CD4-positive, CD25-positive, alpha-beta regulatory T cell (primary cell): ENCODE measurements at regions not wholly inside any gene's neighbourhood (a gene's known extent, or its start where the extent isn't known, plus 50 kb on each side); places are given as distances from the start of the nearest gene placed in this dataset.

ENCODE experiments used
- ATAC-seq, 2 donors: fragments of 150-1000 bp; cut with Tn5 transposase; one replicate each; pipeline ENCODE4 v1.10.0; 2021; ENCODE audit warnings: low read depth in 2 of 2, moderate number of reproducible peaks in 2 of 2, moderate library complexity in 1 of 2
- DNase-seq, 3 donors: peaks; one replicate each; pipeline versions ENCODE4 v3.0.0 to v3.0.0-alpha.2; 2012 to 2022; ENCODE audit warnings: mixed read lengths in 1 of 3
- H3K27ac ChIP-seq: one replicate; pipeline ENCODE4 v1.7.0; 2013; ENCODE audit warnings: mild to moderate bottlenecking, low read length; ENCODE audit not compliant: insufficient read depth, poor library complexity, severe bottlenecking
- H3K27me3 ChIP-seq: one replicate; pipeline ENCODE4 v1.7.0; 2013; ENCODE audit warnings: low read length; ENCODE audit not compliant: control insufficient read depth, insufficient read depth
- H3K36me3 ChIP-seq: one replicate; pipeline ENCODE4 v1.7.0; 2013; ENCODE audit warnings: mild to moderate bottlenecking, low read length, moderate library complexity; ENCODE audit not compliant: control insufficient read depth, insufficient read depth
- H3K4me1 ChIP-seq: 2 replicates; pipeline ENCODE4 v1.7.0; 2013; ENCODE audit warnings: mild to moderate bottlenecking, low read length; ENCODE audit not compliant: insufficient read depth, control insufficient read depth, poor library complexity, severe bottlenecking
- H3K4me3 ChIP-seq: one replicate; pipeline ENCODE4 v1.7.0; 2013; ENCODE audit warnings: low read depth, mild to moderate bottlenecking, low read length, moderate library complexity
- H3K9me3 ChIP-seq, 2 experiments: 1 replicate in 1 of 2; 2 replicates in 1 of 2; pipeline ENCODE4 v1.7.0; 2013; ENCODE audit warnings: low read length in 2 of 2, mild to moderate bottlenecking in 1 of 2, moderate library complexity in 1 of 2; ENCODE audit not compliant: control insufficient read depth in 2 of 2
- H3K27ac Mint-ChIP-seq, 3 donors: one replicate each; pipeline ENCODE4 v1.8.0; 2020 to 2022; ENCODE audit warnings: mild to moderate bottlenecking in 3 of 3, mixed read lengths in 3 of 3, moderate library complexity in 2 of 3
- H3K27me3 Mint-ChIP-seq: one replicate; pipeline ENCODE4 v1.8.0; 2022; ENCODE audit warnings: mild to moderate bottlenecking, mixed read lengths
- H3K36me3 Mint-ChIP-seq: one replicate; pipeline ENCODE4 v1.8.0; 2020; ENCODE audit warnings: mixed read lengths
- H3K4me1 Mint-ChIP-seq, 4 donors: one replicate each; pipeline ENCODE4 v1.8.0; 2020 to 2022; ENCODE audit warnings: mixed read lengths in 4 of 4, mild to moderate bottlenecking in 1 of 4
- H3K4me3 Mint-ChIP-seq, 4 donors: one replicate each; pipeline ENCODE4 v1.8.0; 2020 to 2022; ENCODE audit warnings: mild to moderate bottlenecking in 4 of 4, mixed read lengths in 4 of 4, moderate library complexity in 3 of 4
- H3K9me3 Mint-ChIP-seq, 7 donors: one replicate each; pipeline ENCODE4 v1.8.0; 2020 to 2022; ENCODE audit warnings: mixed read lengths in 7 of 7, mild to moderate bottlenecking in 3 of 7, moderate library complexity in 2 of 7

- Mint-ChIP-seq H3K36me3 (no peaks in the 10 kb centered on the region), H3K4me1 (no peaks in the 10 kb centered on the region), H3K4me3 (no peak overlapping the region), H3K27me3 (no peaks in the 10 kb centered on the region), H3K27ac (no peak overlapping the region), H3K9me3 (peaks cover 0 to 8% (median 4%) of the 10 kb centered on the region in 7 donors)
- Histone ChIP-seq H3K9me3 (no peaks in the 10 kb centered on the region), H3K4me1 (no peaks in the 10 kb centered on the region), H3K27ac (no peak overlapping the region), H3K27me3 (no peaks in the 10 kb centered on the region), H3K36me3 (no peaks in the 10 kb centered on the region), H3K4me3 (no peak overlapping the region)
- DNase-seq (no peak), ATAC-seq (no peak)
Observed at GRCh38 chr11:26792941-26793340, 71.1 kb upstream of the SLC5A12 start.

GRCh38 chr11:26793487-26793886, 71.6 kb upstream of the SLC5A12 start:
- H3K9me3 ChIP-seq = no peaks in the 10 kb centered on the region
- Mint-ChIP-seq H3K9me3 (peaks cover 0 to 8% (median 4%) of the 10 kb centered on the region in 7 donors), H3K27ac (no peak overlapping the region), H3K4me1 (no peaks in the 10 kb centered on the region), H3K4me3 (no peak overlapping the region), H3K36me3 (no peaks in the 10 kb centered on the region), H3K27me3 (no peaks in the 10 kb centered on the region)
- H3K4me3 ChIP-seq = no peak overlapping the region
- H3K4me1 ChIP-seq = no peaks in the 10 kb centered on the region
- H3K27me3 ChIP-seq = no peaks in the 10 kb centered on the region
- no peak for DNase-seq
- no peak for ATAC-seq
- no peaks in the 10 kb centered on the region for H3K36me3 ChIP-seq
- no peak overlapping the region for H3K27ac ChIP-seq

GRCh38 chr11:26801601-26802000, 79.7 kb upstream of the SLC5A12 start:
- DNase-seq = no peak
- H3K4me1 Mint-ChIP-seq = no peaks in the 10 kb centered on the region
- Histone ChIP-seq H3K4me1 (no peaks in the 10 kb centered on the region), H3K36me3 (no peaks in the 10 kb centered on the region), H3K27me3 (no peaks in the 10 kb centered on the region), H3K9me3 (no peaks in the 10 kb centered on the region), H3K4me3 (no peak overlapping the region), H3K27ac (no peak overlapping the region)
- no peak overlapping the region for H3K27ac Mint-ChIP-seq
- H3K4me3 Mint-ChIP-seq = no peak overlapping the region
- no peak for ATAC-seq
- peaks cover 0 to 9% (median 4%) of the 10 kb centered on the region in 7 donors for H3K9me3 Mint-ChIP-seq
- no peaks in the 10 kb centered on the region for H3K27me3 Mint-ChIP-seq
- no peaks in the 10 kb centered on the region for H3K36me3 Mint-ChIP-seq

- H3K27me3 ChIP-seq = no peaks in the 10 kb centered on the region
- Mint-ChIP-seq H3K27me3 (no peaks in the 10 kb centered on the region), H3K4me1 (no peaks in the 10 kb centered on the region), H3K27ac (no peak overlapping the region), H3K4me3 (no peak overlapping the region), H3K36me3 (no peaks in the 10 kb centered on the region), H3K9me3 (peaks cover 2 to 9% (median 4%) of the 10 kb centered on the region in 7 donors)
- ATAC-seq = no peak
- H3K9me3 ChIP-seq = no peaks in the 10 kb centered on the region
- no peak for DNase-seq
- H3K36me3 ChIP-seq = no peaks in the 10 kb centered on the region
- no peaks in the 10 kb centered on the region for H3K4me1 ChIP-seq
- H3K4me3 ChIP-seq = no peak overlapping the region
- H3K27ac ChIP-seq = no peak overlapping the region
Observed at GRCh38 chr11:26805001-26805400, 83.1 kb upstream of the SLC5A12 start.

- H3K27me3 Mint-ChIP-seq = no peaks in the 10 kb centered on the region
Observed at GRCh38 chr11:26806219-26806618, 84.4 kb upstream of the SLC5A12 start.

GRCh38 chr11:26820739-26821138, 98.9 kb upstream of the SLC5A12 start:
- H3K27me3 Mint-ChIP-seq = no peaks in the 10 kb centered on the region
- no peaks in the 10 kb centered on the region for H3K36me3 ChIP-seq
- H3K9me3 ChIP-seq = peaks cover 7 to 17% of the 10 kb centered on the region in 2 experiments
- ATAC-seq (no peak), DNase-seq (no peak)
- H3K27me3 ChIP-seq = no peaks in the 10 kb centered on the region
- no peaks in the 10 kb centered on the region for H3K36me3 Mint-ChIP-seq
- H3K4me3 Mint-ChIP-seq = no peak overlapping the region
- no peaks in the 10 kb centered on the region for H3K4me1 Mint-ChIP-seq
- no peak overlapping the region for H3K27ac ChIP-seq
- H3K27ac Mint-ChIP-seq = no peak overlapping the region
- peaks cover 4 to 36% (median 16%) of the 10 kb centered on the region in 7 donors for H3K9me3 Mint-ChIP-seq
- no peaks in the 10 kb centered on the region for H3K4me1 ChIP-seq
- no peak overlapping the region for H3K4me3 ChIP-seq

More at GRCh38 chr11:26806219-26806618, 84.4 kb upstream of the SLC5A12 start:
- Histone ChIP-seq H3K27ac (no peak overlapping the region), H3K27me3 (no peaks in the 10 kb centered on the region), H3K9me3 (no peaks in the 10 kb centered on the region), H3K4me3 (no peak overlapping the region), H3K4me1 (no peaks in the 10 kb centered on the region), H3K36me3 (no peaks in the 10 kb centered on the region)
- Mint-ChIP-seq H3K9me3 (peaks cover 2 to 13% (median 4%) of the 10 kb centered on the region in 7 donors), H3K4me3 (no peak overlapping the region), H3K4me1 (no peaks in the 10 kb centered on the region), H3K36me3 (no peaks in the 10 kb centered on the region), H3K27ac (no peak overlapping the region)
- DNase-seq (no peak), ATAC-seq (no peak)

- Mint-ChIP-seq H3K27me3 (no peaks in the 10 kb centered on the region), H3K36me3 (no peaks in the 10 kb centered on the region), H3K4me3 (no peak overlapping the region), H3K9me3 (peaks cover 0 to 30% (median 7%) of the 10 kb centered on the region in 7 donors), H3K27ac (no peak overlapping the region), H3K4me1 (no peaks in the 10 kb centered on the region)
- Histone ChIP-seq H3K9me3 (peaks cover 7 to 17% of the 10 kb centered on the region in 2 experiments), H3K36me3 (no peaks in the 10 kb centered on the region), H3K4me1 (no peaks in the 10 kb centered on the region), H3K4me3 (no peak overlapping the region), H3K27ac (no peak overlapping the region), H3K27me3 (no peaks in the 10 kb centered on the region)
- no peak for ATAC-seq
- DNase-seq = no peak
Observed at GRCh38 chr11:26823963-26824362, 102.1 kb upstream of the SLC5A12 start.

- H3K4me1 ChIP-seq = no peaks in the 10 kb centered on the region
- H3K9me3 Mint-ChIP-seq = peaks cover 0 to 29% (median 9%) of the 10 kb centered on the region in 7 donors
- no peaks in the 10 kb centered on the region for H3K4me1 Mint-ChIP-seq
- ATAC-seq = no peak
- no peaks in the 10 kb centered on the region for H3K27me3 ChIP-seq
- no peak for DNase-seq
- H3K36me3 ChIP-seq = no peaks in the 10 kb centered on the region
- H3K9me3 ChIP-seq = peaks cover 5 to 15% of the 10 kb centered on the region in 2 experiments
- H3K4me3 ChIP-seq = no peak overlapping the region
- no peaks in the 10 kb centered on the region for H3K27me3 Mint-ChIP-seq
- no peak overlapping the region for H3K4me3 Mint-ChIP-seq
- H3K27ac ChIP-seq = no peak overlapping the region
- no peaks in the 10 kb centered on the region for H3K36me3 Mint-ChIP-seq
- H3K27ac Mint-ChIP-seq = no peak overlapping the region
Observed at GRCh38 chr11:26827567-26828081, 105.8 kb upstream of the SLC5A12 start.
